Activated CD4-positive, alpha-beta memory T cell treated with anti-CD3 and anti-CD28 coated beads, Interleukin-2, amount 10 ng/mL, durations not matched to agents 7 days and 5 days (primary cell): ENCODE measurements at regions not wholly inside any gene's neighbourhood (a gene's known extent, or its start where the extent isn't known, plus 50 kb on each side); places are given as distances from the start of the nearest gene placed in this dataset.
"Not testable (repeated sequence)": the region's sequence is repeated elsewhere in the genome, so short reads cannot be mapped to it uniquely, and the experiment has no call there.

Experiments
- CTCF ChIA-PET: fragments of 350-600 bp; sonication (Branson Sonifier 250); formaldehyde crosslinking; loops from one replicate; lab custom pipeline; 2021; ENCODE audit warnings: antibody characterized with exemption, inconsistent platforms; lab: Charles Lee
- POLR2A ChIA-PET: fragments of 350-600 bp; sonication (Branson Sonifier 250); formaldehyde crosslinking; loops from one replicate; lab custom pipeline; 2021; ENCODE audit warnings: antibody characterized with exemption; lab: Charles Lee
- DNase-seq: peaks from one replicate; pipeline ENCODE4 v3.0.0-alpha.2; 2020
- H3K27ac Mint-ChIP-seq: one replicate; pipeline ENCODE4 v1.8.0; 2021; ENCODE audit warnings: mild to moderate bottlenecking, mixed read lengths
- H3K27me3 Mint-ChIP-seq: one replicate; pipeline ENCODE4 v1.8.0; 2021; ENCODE audit warnings: mixed read lengths
- H3K36me3 Mint-ChIP-seq: one replicate; pipeline ENCODE4 v1.8.0; 2021; ENCODE audit warnings: low read depth, mixed read lengths
- H3K4me1 Mint-ChIP-seq: one replicate; pipeline ENCODE4 v1.8.0; 2021; ENCODE audit warnings: mixed read lengths
- H3K4me3 Mint-ChIP-seq: one replicate; pipeline ENCODE4 v1.8.0; 2021; ENCODE audit warnings: mild to moderate bottlenecking, mixed read lengths
- H3K9me3 Mint-ChIP-seq: one replicate; pipeline ENCODE4 v1.8.0; 2021; ENCODE audit warnings: mixed read lengths

- no peaks in the 10 kb centered on the region for H3K4me1 Mint-ChIP-seq
- H3K36me3 Mint-ChIP-seq, result no peaks in the 10 kb centered on the region
- peaks cover 2% of the 10 kb centered on the region for H3K27me3 Mint-ChIP-seq
- H3K27ac Mint-ChIP-seq, result no peak overlapping the region
- no peak for DNase-seq
- POLR2A ChIA-PET, result no interaction called here
- H3K9me3 Mint-ChIP-seq, result no peaks in the 10 kb centered on the region
- CTCF ChIA-PET, result interaction anchor here (1.3 kb wide), 1 partner anchor 32 kb away, joined by 3 read pairs; no protein-coding TSS in a partner anchor
- H3K4me3 Mint-ChIP-seq, result no peak overlapping the region
These were observed 83.0 kb upstream of the TCF21 start for GRCh38 chr6:133805876-133806275.

- no peak for DNase-seq
- POLR2A ChIA-PET, result interaction anchor here (0.6 kb wide), 1 partner anchor 14 kb away, joined by 4 read pairs; no protein-coding TSS in a partner anchor
- Mint-ChIP-seq H3K27ac (no peak overlapping the region), H3K36me3 (no peaks in the 10 kb centered on the region), H3K27me3 (peaks cover 2% of the 10 kb centered on the region), H3K4me1 (no peaks in the 10 kb centered on the region), H3K4me3 (no peak overlapping the region), H3K9me3 (no peaks in the 10 kb centered on the region)
- CTCF ChIA-PET, result interaction anchor here (1.3 kb wide), 1 partner anchor 31 kb away, joined by 3 read pairs; no protein-coding TSS in a partner anchor
These were observed 82.4 kb upstream of the TCF21 start for GRCh38 chr6:133806382-133807140.

DNA sequence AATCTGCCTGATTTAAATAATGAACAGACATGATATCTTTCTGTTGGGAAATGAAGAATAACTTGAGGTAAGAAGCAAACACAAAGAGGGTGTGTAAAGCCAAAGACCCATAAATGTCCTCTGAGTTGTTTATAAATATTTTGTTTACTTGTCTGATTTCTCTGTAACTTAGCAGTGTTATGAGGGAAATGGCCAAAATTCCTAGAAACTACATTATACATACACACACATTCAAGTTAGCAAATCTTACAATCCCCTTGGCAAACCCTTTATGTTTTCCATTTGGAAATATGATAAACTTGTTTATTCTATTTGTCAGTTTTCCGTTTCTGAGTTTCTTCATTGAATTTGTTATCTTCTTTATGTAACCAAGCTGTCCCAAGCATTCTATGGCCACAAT is 81.4 kb upstream of the TCF21 start:
- CTCF ChIA-PET, result no interaction called here
- POLR2A ChIA-PET, result interaction anchor here (0.6 kb wide), 1 partner anchor 13 kb away, joined by 4 read pairs; no protein-coding TSS in a partner anchor
- H3K9me3 Mint-ChIP-seq, result no peaks in the 10 kb centered on the region
- peaks cover 2% of the 10 kb centered on the region for H3K27me3 Mint-ChIP-seq
- no peaks in the 10 kb centered on the region for H3K36me3 Mint-ChIP-seq
- H3K4me3 Mint-ChIP-seq, result no peak overlapping the region
- H3K4me1 Mint-ChIP-seq, result no peaks in the 10 kb centered on the region
- no peak overlapping the region for H3K27ac Mint-ChIP-seq
- no peak for DNase-seq

GRCh38 chr6:133809406-133809805 is 79.5 kb upstream of the TCF21 start:
- no peaks in the 10 kb centered on the region for H3K4me1 Mint-ChIP-seq
- H3K27ac Mint-ChIP-seq, result no peak overlapping the region
- peaks cover 2% of the 10 kb centered on the region for H3K27me3 Mint-ChIP-seq
- no peak for DNase-seq
- no peaks in the 10 kb centered on the region for H3K9me3 Mint-ChIP-seq
- ChIA-PET CTCF (interaction anchor here (1.0 kb wide), 1 partner anchor 12 kb away, joined by 3 read pairs; no protein-coding TSS in a partner anchor), POLR2A (no interaction called here)
- H3K36me3 Mint-ChIP-seq, result no peaks in the 10 kb centered on the region
- H3K4me3 Mint-ChIP-seq, result no peak overlapping the region

- CTCF ChIA-PET, result no interaction called here
- Mint-ChIP-seq H3K36me3 (no peaks in the 10 kb centered on the region), H3K9me3 (no peaks in the 10 kb centered on the region), H3K27ac (no peak overlapping the region), H3K4me1 (no peaks in the 10 kb centered on the region), H3K4me3 (no peak overlapping the region), H3K27me3 (peaks cover 2% of the 10 kb centered on the region)
- POLR2A ChIA-PET, result no interaction called here
- no peak for DNase-seq
These were observed 77.4 kb upstream of the TCF21 start for GRCh38 chr6:133811557-133811956.

DNA sequence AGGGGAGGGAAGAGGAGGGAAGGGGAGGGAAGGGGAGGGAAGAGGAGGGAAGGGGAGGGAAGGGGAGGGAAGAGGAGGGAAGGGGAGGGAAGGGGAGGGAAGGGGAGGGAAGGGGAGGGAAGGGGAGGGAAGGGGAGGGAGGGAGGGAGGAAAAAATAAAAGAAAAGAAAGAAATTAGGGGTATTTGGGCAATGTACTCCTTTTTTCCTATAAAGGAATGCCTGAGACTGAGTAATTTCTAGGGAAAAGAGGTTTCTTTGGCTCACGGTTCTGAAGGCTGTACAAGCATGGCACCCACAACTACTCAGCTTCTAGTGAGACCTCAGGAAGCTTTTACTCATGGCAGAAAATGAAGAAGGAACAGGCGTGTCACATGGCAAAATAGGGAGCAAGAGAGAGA is 76.5 kb upstream of the TCF21 start:
- H3K27ac Mint-ChIP-seq, POLR2A ChIA-PET, H3K27me3 Mint-ChIP-seq, H3K9me3 Mint-ChIP-seq, DNase-seq, H3K4me1 Mint-ChIP-seq, H3K36me3 Mint-ChIP-seq, H3K4me3 Mint-ChIP-seq, CTCF ChIA-PET: not testable (repeated sequence)

DNA sequence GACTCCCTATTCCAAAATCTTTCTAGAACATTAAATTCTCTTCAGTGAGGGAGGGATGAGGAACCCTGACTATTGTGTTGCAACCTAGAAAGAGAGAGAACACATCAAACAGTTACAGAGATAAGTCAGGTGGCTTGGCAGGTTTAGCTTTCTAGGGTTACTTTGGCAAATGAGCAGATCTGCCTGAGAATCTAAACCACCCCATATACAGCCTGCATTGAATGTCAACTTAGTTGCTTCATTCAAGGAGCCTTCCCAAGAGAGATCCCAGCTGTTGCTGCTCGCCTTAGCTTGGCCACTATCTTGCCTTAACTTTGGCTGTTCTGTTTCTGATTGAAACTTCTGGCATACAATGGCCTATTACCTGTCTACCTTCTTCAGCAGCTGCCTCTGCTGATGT is 74.7 kb upstream of the TCF21 start:
- H3K27ac Mint-ChIP-seq, result no peak overlapping the region
- H3K4me1 Mint-ChIP-seq, result no peaks in the 10 kb centered on the region
- CTCF ChIA-PET, result no interaction called here

DNA sequence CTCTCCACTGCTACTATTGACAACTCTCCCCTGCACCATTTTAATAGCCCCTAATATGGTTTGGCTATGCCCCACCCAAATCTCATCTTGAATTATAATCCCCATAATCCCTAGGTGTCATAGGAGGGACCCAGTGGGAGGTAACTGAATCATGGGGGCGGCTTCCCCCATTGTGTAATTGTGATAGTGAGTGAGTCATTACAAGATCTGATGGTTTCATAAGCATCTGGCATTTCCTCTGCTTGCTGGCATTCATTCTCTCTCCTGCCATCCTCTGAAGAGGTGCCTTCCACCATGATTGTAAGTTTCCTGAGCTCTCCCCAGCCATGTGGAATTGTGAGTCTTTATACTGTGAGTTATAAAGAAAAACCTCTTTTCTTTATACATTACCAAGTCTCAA is 74.1 kb upstream of the TCF21 start:
- Mint-ChIP-seq H3K27me3 (no peaks in the 10 kb centered on the region), H3K27ac (no peak overlapping the region), H3K36me3 (no peaks in the 10 kb centered on the region), H3K4me3 (no peak overlapping the region), H3K9me3 (no peaks in the 10 kb centered on the region), H3K4me1 (no peaks in the 10 kb centered on the region)
- CTCF ChIA-PET, result no interaction called here
- POLR2A ChIA-PET, result no interaction called here
- no peak for DNase-seq

More for the DNA sequence above, 74.7 kb upstream of the TCF21 start:
- H3K36me3 Mint-ChIP-seq, result no peaks in the 10 kb centered on the region
- POLR2A ChIA-PET, result no interaction called here
- H3K9me3 Mint-ChIP-seq, result no peaks in the 10 kb centered on the region
- no peak overlapping the region for H3K4me3 Mint-ChIP-seq
- DNase-seq, result no peak
- no peaks in the 10 kb centered on the region for H3K27me3 Mint-ChIP-seq

- Mint-ChIP-seq H3K36me3 (no peaks in the 10 kb centered on the region), H3K9me3 (no peaks in the 10 kb centered on the region), H3K27me3 (no peaks in the 10 kb centered on the region), H3K27ac (no peak overlapping the region), H3K4me3 (no peak overlapping the region), H3K4me1 (no peaks in the 10 kb centered on the region)
- CTCF ChIA-PET, result no interaction called here
- POLR2A ChIA-PET, result no interaction called here
- DNase-seq, result no peak
These were observed 73.6 kb upstream of the TCF21 start for GRCh38 chr6:133815313-133815712.

- Mint-ChIP-seq H3K36me3 (no peaks in the 10 kb centered on the region), H3K4me3 (no peak overlapping the region), H3K27me3 (peaks cover 1% of the 10 kb centered on the region), H3K27ac (no peak overlapping the region), H3K9me3 (no peaks in the 10 kb centered on the region), H3K4me1 (no peaks in the 10 kb centered on the region)
- POLR2A ChIA-PET, result no interaction called here
- CTCF ChIA-PET, result interaction anchor here (2.0 kb wide), 1 partner anchor 22 kb away, joined by 5 read pairs; no protein-coding TSS in a partner anchor
- no peak for DNase-seq
These were observed 72.7 kb upstream of the TCF21 start for GRCh38 chr6:133816171-133816570.

DNA sequence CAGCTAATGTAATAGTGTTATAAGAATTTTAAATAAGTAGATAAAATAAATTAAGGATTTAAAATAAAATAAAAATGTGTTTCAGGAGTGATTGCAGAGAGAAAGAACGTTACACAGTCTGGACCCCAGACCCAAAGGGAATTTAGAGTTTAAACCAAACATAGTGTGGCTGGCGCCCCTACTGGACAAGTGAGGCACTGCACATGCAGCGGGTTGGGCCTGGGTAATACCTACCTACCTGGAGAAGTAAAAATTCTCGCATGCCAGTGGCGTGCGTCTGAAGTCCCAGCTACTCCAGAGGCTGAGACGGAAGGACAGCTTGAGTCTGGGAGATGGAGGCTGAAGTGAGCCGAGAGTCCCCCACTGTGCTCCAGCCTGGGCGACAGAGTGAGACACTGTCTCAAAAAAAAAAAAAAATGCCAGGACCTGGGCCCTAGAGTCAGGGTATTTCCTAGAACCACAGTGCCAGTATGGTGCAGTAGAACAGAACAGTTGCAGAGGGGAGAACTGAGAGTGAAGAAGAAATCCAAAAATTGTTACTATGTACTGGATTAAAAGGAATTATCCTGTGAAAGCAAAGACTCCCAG is 71.4 kb upstream of the TCF21 start:
- no peaks in the 10 kb centered on the region for H3K9me3 Mint-ChIP-seq
- H3K27ac Mint-ChIP-seq, result no peak overlapping the region
- CTCF ChIA-PET, result interaction anchor here (1.6 to 2.0 kb wide), 3 partner anchors 15 to 23 kb away, joined by 4 to 5 read pairs (median 5); no protein-coding TSS in a partner anchor
- POLR2A ChIA-PET, result no interaction called here
- no peaks in the 10 kb centered on the region for H3K4me1 Mint-ChIP-seq
- peaks cover 1% of the 10 kb centered on the region for H3K27me3 Mint-ChIP-seq
- peak; percentile 25 for DNase-seq
- H3K4me3 Mint-ChIP-seq, result no peak overlapping the region
- H3K36me3 Mint-ChIP-seq, result no peaks in the 10 kb centered on the region

DNA sequence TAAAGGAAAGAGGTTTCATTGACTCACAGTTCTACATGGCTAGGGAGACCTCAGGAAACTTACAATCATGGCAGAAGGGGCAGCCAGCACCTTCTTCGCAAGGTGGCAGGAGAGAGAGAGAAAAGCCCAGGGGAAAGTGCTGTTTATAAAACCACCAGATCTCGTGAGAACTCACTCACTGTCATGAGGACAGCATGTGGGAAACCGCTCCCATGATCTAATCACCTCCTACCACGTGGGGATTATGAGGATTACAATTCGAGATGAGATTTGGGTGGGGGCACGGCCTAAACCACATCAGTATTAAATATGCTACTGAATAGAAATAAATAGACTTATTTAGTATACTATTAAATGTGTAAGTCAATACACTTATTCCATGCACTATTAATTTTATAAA is 70.6 kb upstream of the TCF21 start:
- no peak overlapping the region for H3K27ac Mint-ChIP-seq
- POLR2A ChIA-PET, result no interaction called here
- H3K4me3 Mint-ChIP-seq, result no peak overlapping the region
- DNase-seq, result no peak
- H3K4me1 Mint-ChIP-seq, result no peaks in the 10 kb centered on the region
- CTCF ChIA-PET, result interaction anchor here (1.9 kb wide), 1 partner anchor 23 kb away, joined by 5 read pairs; no protein-coding TSS in a partner anchor
- no peaks in the 10 kb centered on the region for H3K36me3 Mint-ChIP-seq
- H3K27me3 Mint-ChIP-seq, result peaks cover 1% of the 10 kb centered on the region
- H3K9me3 Mint-ChIP-seq, result no peaks in the 10 kb centered on the region

GRCh38 chr6:133820208-133820607 is 68.7 kb upstream of the TCF21 start:
- ChIA-PET POLR2A (interaction anchor here (0.6 kb wide), 1 partner anchor 13 kb away, joined by 4 read pairs; no protein-coding TSS in a partner anchor), CTCF (no interaction called here)
- Mint-ChIP-seq H3K27me3 (peaks cover 1% of the 10 kb centered on the region), H3K4me3 (no peak overlapping the region), H3K36me3 (no peaks in the 10 kb centered on the region), H3K4me1 (no peaks in the 10 kb centered on the region), H3K27ac (no peak overlapping the region), H3K9me3 (no peaks in the 10 kb centered on the region)
- DNase-seq, result no peak
